CD4-positive, CD25-positive, alpha-beta regulatory T cell (primary cell): ENCODE measurements at regions not wholly inside any gene's neighbourhood (a gene's known extent, or its start where the extent isn't known, plus 50 kb on each side); places are given as distances from the start of the nearest gene placed in this dataset.

Experiments used
- ATAC-seq, 2 donors: fragments of 150-1000 bp; cut with Tn5 transposase; one replicate each; pipeline ENCODE4 v1.10.0; 2021; ENCODE audit warnings: low read depth in 2 of 2, moderate number of reproducible peaks in 2 of 2, moderate library complexity in 1 of 2
- DNase-seq, 3 donors: peaks; one replicate each; pipeline versions ENCODE4 v3.0.0 to v3.0.0-alpha.2; 2012 to 2022; ENCODE audit warnings: mixed read lengths in 1 of 3
- H3K27ac ChIP-seq: one replicate; pipeline ENCODE4 v1.7.0; 2013; ENCODE audit warnings: mild to moderate bottlenecking, low read length; ENCODE audit not compliant: insufficient read depth, poor library complexity, severe bottlenecking
- H3K27me3 ChIP-seq: one replicate; pipeline ENCODE4 v1.7.0; 2013; ENCODE audit warnings: low read length; ENCODE audit not compliant: control insufficient read depth, insufficient read depth
- H3K36me3 ChIP-seq: one replicate; pipeline ENCODE4 v1.7.0; 2013; ENCODE audit warnings: mild to moderate bottlenecking, low read length, moderate library complexity; ENCODE audit not compliant: control insufficient read depth, insufficient read depth
- H3K4me1 ChIP-seq: 2 replicates; pipeline ENCODE4 v1.7.0; 2013; ENCODE audit warnings: mild to moderate bottlenecking, low read length; ENCODE audit not compliant: insufficient read depth, control insufficient read depth, poor library complexity, severe bottlenecking
- H3K4me3 ChIP-seq: one replicate; pipeline ENCODE4 v1.7.0; 2013; ENCODE audit warnings: low read depth, mild to moderate bottlenecking, low read length, moderate library complexity
- H3K9me3 ChIP-seq, 2 experiments: 1 replicate in 1 of 2; 2 replicates in 1 of 2; pipeline ENCODE4 v1.7.0; 2013; ENCODE audit warnings: low read length in 2 of 2, mild to moderate bottlenecking in 1 of 2, moderate library complexity in 1 of 2; ENCODE audit not compliant: control insufficient read depth in 2 of 2
- H3K27ac Mint-ChIP-seq, 3 donors: one replicate each; pipeline ENCODE4 v1.8.0; 2020 to 2022; ENCODE audit warnings: mild to moderate bottlenecking in 3 of 3, mixed read lengths in 3 of 3, moderate library complexity in 2 of 3
- H3K27me3 Mint-ChIP-seq: one replicate; pipeline ENCODE4 v1.8.0; 2022; ENCODE audit warnings: mild to moderate bottlenecking, mixed read lengths
- H3K36me3 Mint-ChIP-seq: one replicate; pipeline ENCODE4 v1.8.0; 2020; ENCODE audit warnings: mixed read lengths
- H3K4me1 Mint-ChIP-seq, 4 donors: one replicate each; pipeline ENCODE4 v1.8.0; 2020 to 2022; ENCODE audit warnings: mixed read lengths in 4 of 4, mild to moderate bottlenecking in 1 of 4
- H3K4me3 Mint-ChIP-seq, 4 donors: one replicate each; pipeline ENCODE4 v1.8.0; 2020 to 2022; ENCODE audit warnings: mild to moderate bottlenecking in 4 of 4, mixed read lengths in 4 of 4, moderate library complexity in 3 of 4
- H3K9me3 Mint-ChIP-seq, 7 donors: one replicate each; pipeline ENCODE4 v1.8.0; 2020 to 2022; ENCODE audit warnings: mixed read lengths in 7 of 7, mild to moderate bottlenecking in 3 of 7, moderate library complexity in 2 of 7

GRCh38 chr22:27632451-27633295 lies 168.9 kb downstream of the MN1 start:
- Mint-ChIP-seq H3K9me3 (peaks cover 0 to 12% (median 1%) of the 10 kb centered on the region in 7 donors), H3K36me3 (no peaks in the 10 kb centered on the region), H3K27me3 (peaks cover 5% of the 10 kb centered on the region), H3K4me1 (no peaks in the 10 kb centered on the region), H3K27ac (no peak overlapping the region), H3K4me3 (no peak overlapping the region)
- Histone ChIP-seq H3K9me3 (no peaks in the 10 kb centered on the region), H3K4me1 (no peaks in the 10 kb centered on the region), H3K4me3 (no peak overlapping the region), H3K27me3 (no peaks in the 10 kb centered on the region), H3K36me3 (no peaks in the 10 kb centered on the region), H3K27ac (no peak overlapping the region)
- no peak for DNase-seq
- no peak for ATAC-seq

- Mint-ChIP-seq H3K27me3 (peaks cover 5% of the 10 kb centered on the region), H3K36me3 (no peaks in the 10 kb centered on the region), H3K27ac (no peak overlapping the region), H3K4me1 (no peaks in the 10 kb centered on the region), H3K9me3 (peaks cover 0 to 12% (median 1%) of the 10 kb centered on the region in 7 donors), H3K4me3 (no peak overlapping the region)
- Histone ChIP-seq H3K9me3 (no peaks in the 10 kb centered on the region), H3K27ac (no peak overlapping the region), H3K36me3 (no peaks in the 10 kb centered on the region), H3K27me3 (no peaks in the 10 kb centered on the region), H3K4me1 (no peaks in the 10 kb centered on the region), H3K4me3 (no peak overlapping the region)
- ATAC-seq (no peak), DNase-seq (no peak)
Measured at GRCh38 chr22:27633296-27633871, 168.2 kb downstream of the MN1 start.

- no peak overlapping the region for H3K27ac ChIP-seq
- Mint-ChIP-seq H3K4me3 (peak overlapping the region in 1 of 4 donors; percentile 13), H3K27ac (peak overlapping the region in 1 of 3 donors; percentile 33), H3K36me3 (no peaks in the 10 kb centered on the region), H3K4me1 (no peaks in the 10 kb centered on the region), H3K9me3 (peaks cover 0 to 8% (median 1%) of the 10 kb centered on the region in 7 donors), H3K27me3 (peaks cover 5% of the 10 kb centered on the region)
- H3K4me1 ChIP-seq = no peaks in the 10 kb centered on the region
- H3K9me3 ChIP-seq = no peaks in the 10 kb centered on the region
- no peaks in the 10 kb centered on the region for H3K27me3 ChIP-seq
- H3K4me3 ChIP-seq = no peak overlapping the region
- ATAC-seq = no peak
- no peaks in the 10 kb centered on the region for H3K36me3 ChIP-seq
- DNase-seq = no peak
Measured at GRCh38 chr22:27634043-27634740, 167.4 kb downstream of the MN1 start.

GRCh38 chr22:27635435-27635834 lies 166.1 kb downstream of the MN1 start:
- DNase-seq (no peak), ATAC-seq (no peak)
- Mint-ChIP-seq H3K27ac (peak overlapping the region in 1 of 3 donors; percentile 34), H3K4me1 (no peaks in the 10 kb centered on the region), H3K36me3 (no peaks in the 10 kb centered on the region), H3K9me3 (peaks cover 0 to 7% (median 1%) of the 10 kb centered on the region in 7 donors), H3K4me3 (no peak overlapping the region), H3K27me3 (no peaks in the 10 kb centered on the region)
- no peak overlapping the region for H3K4me3 ChIP-seq
- no peaks in the 10 kb centered on the region for H3K4me1 ChIP-seq
- no peaks in the 10 kb centered on the region for H3K36me3 ChIP-seq
- no peak overlapping the region for H3K27ac ChIP-seq
- no peaks in the 10 kb centered on the region for H3K9me3 ChIP-seq
- H3K27me3 ChIP-seq = no peaks in the 10 kb centered on the region

- Mint-ChIP-seq H3K36me3 (no peaks in the 10 kb centered on the region), H3K27ac (peak overlapping the region in 1 of 3 donors; percentile 34), H3K27me3 (no peaks in the 10 kb centered on the region), H3K4me3 (no peak overlapping the region), H3K4me1 (no peaks in the 10 kb centered on the region), H3K9me3 (peaks cover 0 to 7% (median 1%) of the 10 kb centered on the region in 7 donors)
- ATAC-seq (no peak), DNase-seq (no peak)
- H3K9me3 ChIP-seq = no peaks in the 10 kb centered on the region
- no peak overlapping the region for H3K27ac ChIP-seq
- H3K27me3 ChIP-seq = no peaks in the 10 kb centered on the region
- H3K36me3 ChIP-seq = no peaks in the 10 kb centered on the region
- no peak overlapping the region for H3K4me3 ChIP-seq
- H3K4me1 ChIP-seq = no peaks in the 10 kb centered on the region
Measured at GRCh38 chr22:27635852-27636251, 165.7 kb downstream of the MN1 start.

- DNase-seq = no peak
- Mint-ChIP-seq H3K4me3 (no peak overlapping the region), H3K27me3 (no peaks in the 10 kb centered on the region), H3K4me1 (no peaks in the 10 kb centered on the region), H3K27ac (no peak overlapping the region), H3K36me3 (no peaks in the 10 kb centered on the region), H3K9me3 (peaks cover 0 to 2% (median under 1%) of the 10 kb centered on the region in 7 donors)
- H3K9me3 ChIP-seq = no peaks in the 10 kb centered on the region
- no peak overlapping the region for H3K4me3 ChIP-seq
- no peaks in the 10 kb centered on the region for H3K36me3 ChIP-seq
- H3K27me3 ChIP-seq = no peaks in the 10 kb centered on the region
- no peaks in the 10 kb centered on the region for H3K4me1 ChIP-seq
- no peak overlapping the region for H3K27ac ChIP-seq
- ATAC-seq = no peak
Measured at GRCh38 chr22:27636716-27637508, 164.6 kb downstream of the MN1 start.

- Mint-ChIP-seq H3K9me3 (peaks cover 0 to 2% (median 0%) of the 10 kb centered on the region in 7 donors), H3K4me1 (no peaks in the 10 kb centered on the region), H3K36me3 (no peaks in the 10 kb centered on the region), H3K4me3 (no peak overlapping the region), H3K27me3 (no peaks in the 10 kb centered on the region), H3K27ac (no peak overlapping the region)
- no peak for ATAC-seq
- no peak for DNase-seq
- Histone ChIP-seq H3K4me1 (no peaks in the 10 kb centered on the region), H3K27ac (no peak overlapping the region), H3K4me3 (no peak overlapping the region), H3K9me3 (no peaks in the 10 kb centered on the region), H3K36me3 (no peaks in the 10 kb centered on the region), H3K27me3 (no peaks in the 10 kb centered on the region)
Measured at GRCh38 chr22:27637604-27638003, 164.0 kb downstream of the MN1 start.
